ENCODE measurements at regions not wholly inside any gene's neighbourhood (a gene's known extent, or its start where the extent isn't known, plus 50 kb on each side); places are given as distances from the start of the nearest gene placed in this dataset.

DNA sequence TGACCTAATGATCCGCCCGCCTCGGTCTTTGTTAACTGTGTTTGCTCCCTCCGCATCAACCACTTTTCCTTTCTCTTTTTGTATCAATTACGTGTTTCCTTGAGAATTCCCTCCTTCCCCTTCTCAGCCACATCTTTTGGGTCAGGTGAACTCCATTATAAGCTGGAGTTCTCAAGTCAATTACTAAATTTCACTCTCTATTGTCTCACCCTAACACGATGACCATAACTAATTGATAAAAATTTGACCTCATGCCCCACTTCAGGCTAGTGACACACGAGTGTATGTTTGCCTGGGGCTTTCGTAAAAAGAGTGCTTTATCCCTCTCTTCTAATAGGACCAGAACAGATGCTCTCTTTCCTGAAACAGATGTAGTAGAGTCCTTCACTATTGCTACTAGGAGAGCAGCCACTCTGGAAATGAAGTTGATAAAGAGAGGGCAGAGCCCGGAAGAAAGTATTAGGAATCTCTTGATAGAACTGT is 403.6 kb upstream of the ANXA10 start:
- no peak for DNase-seq (ENCODE audit: low read depth in 2 of 2)
- H3K4me3 ChIP-seq (replicated peaks in 1 of 2; ENCODE audit: low read depth in 2 of 2, low read length in 2 of 2): no peak overlapping the region
- TF ChIP-seq, protein P1, sequence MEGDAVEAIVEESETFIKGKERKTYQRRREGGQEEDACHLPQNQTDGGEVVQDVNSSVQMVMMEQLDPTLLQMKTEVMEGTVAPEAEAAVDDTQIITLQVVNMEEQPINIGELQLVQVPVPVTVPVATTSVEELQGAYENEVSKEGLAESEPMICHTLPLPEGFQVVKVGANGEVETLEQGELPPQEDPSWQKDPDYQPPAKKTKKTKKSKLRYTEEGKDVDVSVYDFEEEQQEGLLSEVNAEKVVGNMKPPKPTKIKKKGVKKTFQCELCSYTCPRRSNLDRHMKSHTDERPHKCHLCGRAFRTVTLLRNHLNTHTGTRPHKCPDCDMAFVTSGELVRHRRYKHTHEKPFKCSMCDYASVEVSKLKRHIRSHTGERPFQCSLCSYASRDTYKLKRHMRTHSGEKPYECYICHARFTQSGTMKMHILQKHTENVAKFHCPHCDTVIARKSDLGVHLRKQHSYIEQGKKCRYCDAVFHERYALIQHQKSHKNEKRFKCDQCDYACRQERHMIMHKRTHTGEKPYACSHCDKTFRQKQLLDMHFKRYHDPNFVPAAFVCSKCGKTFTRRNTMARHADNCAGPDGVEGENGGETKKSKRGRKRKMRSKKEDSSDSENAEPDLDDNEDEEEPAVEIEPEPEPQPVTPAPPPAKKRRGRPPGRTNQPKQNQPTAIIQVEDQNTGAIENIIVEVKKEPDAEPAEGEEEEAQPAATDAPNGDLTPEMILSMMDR (IDR thresholded peaks at IDR 0.05; ENCODE audit: low read depth, low read length): no peak

GRCh38 chr4:167702391-167702790 is 389.9 kb upstream of the ANXA10 start:
- H3K4me3 ChIP-seq (replicated peaks in 1 of 2; ENCODE audit: low read depth in 2 of 2, low read length in 2 of 2): no peak overlapping the region
- TF ChIP-seq, protein P1 (IDR thresholded peaks at IDR 0.05; ENCODE audit: low read depth, low read length): no peak
- DNase-seq (ENCODE audit: low read depth in 2 of 2): no peak

DNA sequence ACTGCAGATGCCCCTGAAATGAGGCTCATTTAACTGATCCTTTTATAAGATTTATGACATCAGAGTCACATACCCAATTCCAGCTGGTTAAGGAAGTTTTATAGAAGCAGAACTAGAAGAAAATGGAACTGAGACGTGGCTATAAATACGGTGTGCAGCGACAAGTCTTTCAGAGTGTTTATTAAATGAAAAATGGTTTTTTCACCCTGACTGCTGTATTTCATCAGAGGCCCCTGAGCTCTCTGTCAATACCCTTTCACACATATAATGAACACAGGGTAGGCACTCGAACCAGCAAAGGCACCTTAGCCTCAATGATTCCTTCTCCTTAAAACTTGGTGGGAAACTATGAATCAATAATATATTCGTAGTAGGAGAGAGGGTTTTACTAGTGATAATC is 380.8 kb upstream of the ANXA10 start:
- H3K4me3 ChIP-seq (replicated peaks in 1 of 2; ENCODE audit: low read depth in 2 of 2, low read length in 2 of 2): no peak overlapping the region
- no peak for DNase-seq (ENCODE audit: low read depth in 2 of 2)
- TF ChIP-seq, protein P1 (IDR thresholded peaks at IDR 0.05; ENCODE audit: low read depth, low read length): no peak

GRCh38 chr4:167713756-167714155 is 378.6 kb upstream of the ANXA10 start:
- TF ChIP-seq, protein P1 (IDR thresholded peaks at IDR 0.05; ENCODE audit: low read depth, low read length): no peak
- DNase-seq (ENCODE audit: low read depth in 2 of 2): peak in 1 of 2 donors; percentile 54
- no peak overlapping the region for H3K4me3 ChIP-seq (replicated peaks in 1 of 2; ENCODE audit: low read depth in 2 of 2, low read length in 2 of 2)

DNA sequence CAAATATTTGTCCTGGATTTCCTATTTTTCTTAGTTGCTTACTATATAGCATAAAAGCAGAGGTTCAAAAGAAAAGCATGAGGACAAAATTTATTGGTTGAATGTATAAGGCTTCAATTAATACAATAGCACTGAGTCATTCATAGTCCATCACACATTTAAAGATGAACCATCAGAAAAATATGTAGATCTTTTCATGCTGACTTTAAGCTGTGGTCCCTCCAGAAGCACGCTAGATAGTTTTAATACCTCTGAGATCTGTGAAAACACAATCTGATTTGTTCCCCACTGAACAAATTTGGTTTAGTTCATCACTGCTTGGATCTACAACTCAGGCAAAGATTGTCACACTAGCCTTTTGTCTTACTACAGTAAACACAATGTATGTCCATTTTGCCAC is 377.2 kb upstream of the ANXA10 start:
- TF ChIP-seq, protein P1 (IDR thresholded peaks at IDR 0.05; ENCODE audit: low read depth, low read length): no peak
- H3K4me3 ChIP-seq (replicated peaks in 1 of 2; ENCODE audit: low read depth in 2 of 2, low read length in 2 of 2): no peak overlapping the region
- DNase-seq (ENCODE audit: low read depth in 2 of 2): peak in 1 of 2 donors; percentile 37

DNA sequence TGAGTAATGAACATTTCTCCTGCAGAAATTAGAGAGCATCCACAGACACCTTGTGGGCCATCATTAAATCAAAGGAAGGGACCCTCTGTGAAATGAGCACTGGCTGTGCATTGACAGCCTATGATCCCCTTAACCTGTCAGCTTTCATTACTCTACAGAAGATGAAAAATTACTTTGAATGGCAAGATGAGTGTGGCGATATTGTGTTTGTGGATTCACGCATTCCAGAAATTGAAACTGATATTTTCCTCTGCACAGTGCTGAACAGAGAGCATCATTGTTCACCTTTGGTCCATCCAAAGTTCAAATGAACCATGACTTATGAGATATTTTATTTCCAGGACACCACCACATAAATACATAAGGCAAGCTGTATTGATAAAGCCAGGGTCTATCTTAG is 374.8 kb upstream of the ANXA10 start:
- no peak for DNase-seq (ENCODE audit: low read depth in 2 of 2)
- H3K4me3 ChIP-seq (replicated peaks in 1 of 2; ENCODE audit: low read depth in 2 of 2, low read length in 2 of 2): no peak overlapping the region
- TF ChIP-seq, protein P1 (IDR thresholded peaks at IDR 0.05; ENCODE audit: low read depth, low read length): no peak

All from cardiac fibroblast (primary cell).